ENCODE measurements at regions not wholly inside any gene's neighbourhood (a gene's known extent, or its start where the extent isn't known, plus 50 kb on each side); places are given as distances from the start of the nearest gene placed in this dataset.

DNA sequence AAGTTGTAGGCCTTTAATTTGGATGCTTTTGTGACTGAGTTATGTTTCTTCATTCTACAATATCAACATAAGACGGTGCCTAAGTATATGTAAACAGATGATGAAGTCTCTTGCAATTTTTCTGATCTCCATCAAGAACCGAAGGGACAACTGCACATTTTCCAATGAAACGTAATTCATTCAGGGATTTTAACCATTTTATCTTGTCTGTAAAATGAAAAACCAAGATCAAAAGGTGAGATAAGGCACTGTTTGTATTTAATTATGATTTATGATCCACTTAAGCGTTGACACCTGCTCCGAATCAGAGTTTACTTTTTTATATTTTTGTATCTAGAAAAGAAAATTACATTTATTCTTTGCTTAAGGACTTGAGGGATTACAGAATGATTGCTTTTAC, 556.8 kb upstream of the ARGLU1 start:
- TF ChIP-seq, protein P1, sequence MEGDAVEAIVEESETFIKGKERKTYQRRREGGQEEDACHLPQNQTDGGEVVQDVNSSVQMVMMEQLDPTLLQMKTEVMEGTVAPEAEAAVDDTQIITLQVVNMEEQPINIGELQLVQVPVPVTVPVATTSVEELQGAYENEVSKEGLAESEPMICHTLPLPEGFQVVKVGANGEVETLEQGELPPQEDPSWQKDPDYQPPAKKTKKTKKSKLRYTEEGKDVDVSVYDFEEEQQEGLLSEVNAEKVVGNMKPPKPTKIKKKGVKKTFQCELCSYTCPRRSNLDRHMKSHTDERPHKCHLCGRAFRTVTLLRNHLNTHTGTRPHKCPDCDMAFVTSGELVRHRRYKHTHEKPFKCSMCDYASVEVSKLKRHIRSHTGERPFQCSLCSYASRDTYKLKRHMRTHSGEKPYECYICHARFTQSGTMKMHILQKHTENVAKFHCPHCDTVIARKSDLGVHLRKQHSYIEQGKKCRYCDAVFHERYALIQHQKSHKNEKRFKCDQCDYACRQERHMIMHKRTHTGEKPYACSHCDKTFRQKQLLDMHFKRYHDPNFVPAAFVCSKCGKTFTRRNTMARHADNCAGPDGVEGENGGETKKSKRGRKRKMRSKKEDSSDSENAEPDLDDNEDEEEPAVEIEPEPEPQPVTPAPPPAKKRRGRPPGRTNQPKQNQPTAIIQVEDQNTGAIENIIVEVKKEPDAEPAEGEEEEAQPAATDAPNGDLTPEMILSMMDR (IDR thresholded peaks at IDR 0.05; ENCODE audit: poor library complexity, severe bottlenecking) = no peak
- TF ChIP-seq POLR2AphosphoS5 (IDR thresholded peaks at IDR 0.05) = no peak
- TF ChIP-seq MXI1 (conservative IDR thresholded peaks at IDR 0.05; ENCODE audit: poor library complexity, severe bottlenecking) = no peak
- no peak for TF ChIP-seq EZH2 (IDR thresholded peaks at IDR 0.05; ENCODE audit: borderline replicate concordance, insufficient read depth, low read length, poor library complexity, severe bottlenecking)
- no peak for TF ChIP-seq EP300 (conservative IDR thresholded peaks at IDR 0.05; ENCODE audit: poor library complexity, severe bottlenecking)
- no peak for TF ChIP-seq TAF1 (IDR thresholded peaks at IDR 0.05; ENCODE audit: low read depth)
- TF ChIP-seq RAD21 (conservative IDR thresholded peaks at IDR 0.05) = no peak

Data from neural cell (in vitro differentiated cells).